HEK293 (cell line): ENCODE measurements at regions not wholly inside any gene's neighbourhood (a gene's known extent, or its start where the extent isn't known, plus 50 kb on each side); places are given as distances from the start of the nearest gene placed in this dataset.

Experiments
- BCL6B ChIP-seq: fragments of 450-650 bp; formaldehyde crosslinking; IDR thresholded peaks from 2 replicates; pipeline ENCODE4 v1.5.1; 2017; ENCODE audit warnings: missing biosample characterization, missing genetic modification characterization
- HOXC10 ChIP-seq: sonication (generic); formaldehyde crosslinking; IDR thresholded peaks from 2 replicates; pipeline ENCODE4 v1.8.1; 2023; ENCODE audit warnings: mild to moderate bottlenecking, missing genetic modification reagents
- HOXD13 ChIP-seq: sonication (generic); formaldehyde crosslinking; IDR thresholded peaks from 2 replicates; pipeline ENCODE4 v1.8.0; 2022; ENCODE audit warnings: missing genetic modification reagents, borderline replicate concordance
- PRDM2 ChIP-seq: fragments of 450-650 bp; formaldehyde crosslinking; IDR thresholded peaks from 2 replicates; pipeline ENCODE4 v1.5.1; 2016; ENCODE audit warnings: missing biosample characterization, missing genetic modification characterization, borderline replicate concordance
- TRIM28 ChIP-seq: IDR thresholded peaks from 2 replicates; pipeline ENCODE4 v1.6.1; 2011; ENCODE audit warnings: low read length, control low read depth, borderline replicate concordance
- WT1 ChIP-seq: fragments of 450-650 bp; formaldehyde crosslinking; IDR thresholded peaks from 2 replicates; pipeline ENCODE4 v1.5.1; 2016; ENCODE audit warnings: missing biosample characterization, missing genetic modification characterization
- ZBTB6 ChIP-seq: fragments of 450-650 bp; formaldehyde crosslinking; IDR thresholded peaks from 2 replicates; pipeline ENCODE4 v1.5.1; 2017; ENCODE audit warnings: missing biosample characterization, missing genetic modification characterization
- ZNF121 ChIP-seq: fragments of 450-650 bp; formaldehyde crosslinking; IDR thresholded peaks from 2 replicates; pipeline ENCODE4 v1.5.1; 2016; ENCODE audit warnings: missing biosample characterization, missing genetic modification characterization
- ZNF214 ChIP-seq: fragments of 450-650 bp; formaldehyde crosslinking; IDR thresholded peaks from 2 replicates; pipeline ENCODE4 v1.5.1; 2017; ENCODE audit warnings: missing biosample characterization, mild to moderate bottlenecking, missing genetic modification characterization, borderline replicate concordance
- ZNF221 ChIP-seq: fragments of 450-650 bp; formaldehyde crosslinking; IDR thresholded peaks from 2 replicates; pipeline ENCODE4 v1.5.1; 2017; ENCODE audit warnings: missing biosample characterization, missing genetic modification characterization, borderline replicate concordance
- ZNF354C ChIP-seq: fragments of 450-650 bp; formaldehyde crosslinking; IDR thresholded peaks from 2 replicates; pipeline ENCODE4 v1.5.1; 2016; ENCODE audit warnings: missing biosample characterization, missing genetic modification characterization, low read depth, borderline replicate concordance
- ZNF426 ChIP-seq: fragments of 450-650 bp; formaldehyde crosslinking; IDR thresholded peaks from 2 replicates; pipeline ENCODE4 v1.5.1; 2017; ENCODE audit warnings: missing biosample characterization, missing genetic modification characterization, mild to moderate bottlenecking, inconsistent platforms, moderate library complexity
- ZNF610 ChIP-seq: fragments of 450-650 bp; formaldehyde crosslinking; IDR thresholded peaks from 2 replicates; pipeline ENCODE4 v1.5.1; 2016; ENCODE audit warnings: missing biosample characterization, missing genetic modification characterization, borderline replicate concordance
- ZNF654 ChIP-seq: fragments of 450-650 bp; formaldehyde crosslinking; IDR thresholded peaks from 2 replicates; pipeline ENCODE4 v1.5.1; 2016; ENCODE audit warnings: low read depth, missing biosample characterization, missing genetic modification characterization
- ZNF704 ChIP-seq: fragments of 450-650 bp; formaldehyde crosslinking; IDR thresholded peaks from 2 replicates; pipeline ENCODE4 v1.5.1; 2016; ENCODE audit warnings: missing biosample characterization, missing genetic modification characterization
- ZSCAN18 ChIP-seq: fragments of 450-650 bp; formaldehyde crosslinking; IDR thresholded peaks from 2 replicates; pipeline ENCODE4 v1.5.1; 2016; ENCODE audit warnings: missing biosample characterization, missing genetic modification characterization

GRCh38 chr21:15953551-15954116 lies 223.9 kb downstream of the USP25 start (continued):
- TF ChIP-seq BCL6B (tag by site-specific recombination) (no peak), ZNF704 (tag by site-specific recombination) (no peak), PRDM2 (tag by site-specific recombination) (no peak), ZNF654 (tag by site-specific recombination) (no peak), ZNF221 (tag by site-specific recombination) (no peak), ZNF214 (tag by site-specific recombination) (no peak), ZNF354C (tag by site-specific recombination) (no peak), ZNF121 (tag by site-specific recombination) (no peak), HOXD13 (CRISPR knock-in tag) (no peak), TRIM28 (peak; percentile 97), HOXC10 (CRISPR knock-in tag) (no peak), ZBTB6 (tag by site-specific recombination) (no peak), ZNF426 (tag by site-specific recombination) (no peak), WT1 (no peak), ZSCAN18 (tag by site-specific recombination) (no peak), ZNF610 (tag by site-specific recombination) (no peak)
